ENCODE measurements at regions not wholly inside any gene's neighbourhood (a gene's known extent, or its start where the extent isn't known, plus 50 kb on each side); places are given as distances from the start of the nearest gene placed in this dataset.

- DNase-seq (ENCODE audit: low spot score in 2 of 2) (no peak), FAIRE-seq (no peak)
Observed at GRCh38 chr3:3633761-3634160, 165.5 kb upstream of the LRRN1 start.

GRCh38 chr3:3632449-3632848 is 166.8 kb upstream of the LRRN1 start:
- FAIRE-seq (no peak), DNase-seq (ENCODE audit: low spot score in 2 of 2) (no peak)

- DNase-seq (ENCODE audit: low spot score in 2 of 2): no peak
- FAIRE-seq: no peak
Observed at GRCh38 chr3:3631114-3631513, 168.1 kb upstream of the LRRN1 start.

- no peak for FAIRE-seq
- DNase-seq (ENCODE audit: low spot score in 2 of 2): no peak
Observed at GRCh38 chr3:3629911-3630310, 169.3 kb upstream of the LRRN1 start.

- no peak for FAIRE-seq
- DNase-seq (ENCODE audit: low spot score in 2 of 2): no peak
Observed at GRCh38 chr3:3628676-3629328, 170.4 kb upstream of the LRRN1 start.

- no peak for FAIRE-seq
- DNase-seq (ENCODE audit: low spot score in 2 of 2): no peak
Observed at GRCh38 chr3:3627114-3627513, 172.1 kb upstream of the LRRN1 start.

GRCh38 chr3:3625544-3626271 is 173.5 kb upstream of the LRRN1 start:
- no peak for DNase-seq (ENCODE audit: low spot score in 2 of 2)
- FAIRE-seq: no peak

- FAIRE-seq (no peak), DNase-seq (ENCODE audit: low spot score in 2 of 2) (no peak)
Observed at GRCh38 chr3:3619815-3620214, 179.4 kb upstream of the LRRN1 start.

- FAIRE-seq (no peak), DNase-seq (ENCODE audit: low spot score in 2 of 2) (no peak)
Observed at GRCh38 chr3:3618623-3619022, 180.6 kb upstream of the LRRN1 start.

GRCh38 chr3:3615533-3615932 is 183.7 kb upstream of the LRRN1 start:
- FAIRE-seq (no peak), DNase-seq (ENCODE audit: low spot score in 2 of 2) (no peak)

- DNase-seq (ENCODE audit: low spot score in 2 of 2): no peak
- FAIRE-seq: no peak
Observed at GRCh38 chr3:3610581-3611298, 188.5 kb upstream of the LRRN1 start.

- no peak for FAIRE-seq
- no peak for DNase-seq (ENCODE audit: low spot score in 2 of 2)
Observed at GRCh38 chr3:3606321-3606720, 192.9 kb upstream of the LRRN1 start.

GRCh38 chr3:3605226-3605625 is 194.0 kb upstream of the LRRN1 start:
- DNase-seq (ENCODE audit: low spot score in 2 of 2) (no peak), FAIRE-seq (no peak)

- FAIRE-seq: no peak
Observed at GRCh38 chr3:3603351-3603750, 195.9 kb upstream of the LRRN1 start.

GRCh38 chr3:3600665-3601340 is 198.4 kb upstream of the LRRN1 start:
- DNase-seq (ENCODE audit: low spot score in 2 of 2): no peak
- FAIRE-seq: no peak

More at GRCh38 chr3:3603351-3603750, 195.9 kb upstream of the LRRN1 start:
- DNase-seq (ENCODE audit: low spot score in 2 of 2): no peak

GRCh38 chr3:3599016-3599415 is 200.2 kb upstream of the LRRN1 start:
- DNase-seq (ENCODE audit: low spot score in 2 of 2): no peak
- FAIRE-seq: no peak

GRCh38 chr3:3594986-3595385 is 204.2 kb upstream of the LRRN1 start:
- no peak for FAIRE-seq
- DNase-seq (ENCODE audit: low spot score in 2 of 2): no peak

GRCh38 chr3:3589715-3590130 is 209.5 kb upstream of the LRRN1 start:
- FAIRE-seq (no peak), DNase-seq (ENCODE audit: low spot score in 2 of 2) (no peak)

GRCh38 chr3:3587647-3587972 is 211.6 kb upstream of the LRRN1 start:
- no peak for DNase-seq (ENCODE audit: low spot score in 2 of 2)
- FAIRE-seq: no peak

- DNase-seq (ENCODE audit: low spot score in 2 of 2) (no peak), FAIRE-seq (no peak)
Observed at GRCh38 chr3:3586843-3587646, 212.2 kb upstream of the LRRN1 start.

Data from frontal cortex (tissue), 3 donors.